ENCODE measurements at regions not wholly inside any gene's neighbourhood (a gene's known extent, or its start where the extent isn't known, plus 50 kb on each side); places are given as distances from the start of the nearest gene placed in this dataset.
A peak's percentile ranks its signal among the peaks of the same experiment; 100 is the strongest.

GRCh38 chr4:181564625-181565024, 678.6 kb upstream of the TENM3 start:
- Histone ChIP-seq H2AFZ (ENCODE audit: low read depth) (no peak overlapping the region), H3K79me2 (ENCODE audit: insufficient read depth, low read depth) (no peaks in the 10 kb centered on the region), H3K4me3 (IDR thresholded peaks at IDR 0.05; ENCODE audit: insufficient read depth, low read depth, low read length) (no peak overlapping the region), H3K4me2 (no peak overlapping the region), H3K4me1 (ENCODE audit: low read depth, poor library complexity, severe bottlenecking) (no peaks in the 10 kb centered on the region), H4K20me1 (ENCODE audit: insufficient read depth) (no peaks in the 10 kb centered on the region), H3K9ac (no peak overlapping the region), H3K27me3 (ENCODE audit: insufficient read depth, low read depth) (no peaks in the 10 kb centered on the region), H3K27ac (no peak overlapping the region), H3K36me3 (ENCODE audit: insufficient read depth) (no peaks in the 10 kb centered on the region)
- no peak for TF ChIP-seq CTCF (conservative IDR thresholded peaks at IDR 0.05; ENCODE audit: low read depth, low read length)

- no peak for TF ChIP-seq CTCF (conservative IDR thresholded peaks at IDR 0.05; ENCODE audit: low read depth, low read length)
- Histone ChIP-seq H3K27ac (no peak overlapping the region), H4K20me1 (ENCODE audit: insufficient read depth) (no peaks in the 10 kb centered on the region), H2AFZ (ENCODE audit: low read depth) (no peak overlapping the region), H3K9ac (no peak overlapping the region), H3K4me1 (ENCODE audit: low read depth, poor library complexity, severe bottlenecking) (no peaks in the 10 kb centered on the region), H3K4me3 (IDR thresholded peaks at IDR 0.05; ENCODE audit: insufficient read depth, low read depth, low read length) (no peak overlapping the region), H3K79me2 (ENCODE audit: insufficient read depth, low read depth) (no peaks in the 10 kb centered on the region), H3K27me3 (ENCODE audit: insufficient read depth, low read depth) (no peaks in the 10 kb centered on the region), H3K4me2 (no peak overlapping the region), H3K36me3 (ENCODE audit: insufficient read depth) (no peaks in the 10 kb centered on the region)
These were observed 676.7 kb upstream of the TENM3 start for GRCh38 chr4:181566490-181566889.

- Histone ChIP-seq H3K27me3 (ENCODE audit: insufficient read depth, low read depth) (no peaks in the 10 kb centered on the region), H3K4me3 (IDR thresholded peaks at IDR 0.05; ENCODE audit: insufficient read depth, low read depth, low read length) (no peak overlapping the region), H2AFZ (ENCODE audit: low read depth) (no peak overlapping the region), H3K9ac (no peak overlapping the region), H3K79me2 (ENCODE audit: insufficient read depth, low read depth) (no peaks in the 10 kb centered on the region), H4K20me1 (ENCODE audit: insufficient read depth) (no peaks in the 10 kb centered on the region), H3K27ac (no peak overlapping the region), H3K4me2 (no peak overlapping the region), H3K4me1 (ENCODE audit: low read depth, poor library complexity, severe bottlenecking) (no peaks in the 10 kb centered on the region), H3K36me3 (ENCODE audit: insufficient read depth) (no peaks in the 10 kb centered on the region)
- peak; percentile 52 for TF ChIP-seq CTCF (conservative IDR thresholded peaks at IDR 0.05; ENCODE audit: low read depth, low read length)
These were observed 673.6 kb upstream of the TENM3 start for GRCh38 chr4:181569553-181569952.

- H3K27ac ChIP-seq, result no peak overlapping the region
These were observed 664.3 kb upstream of the TENM3 start for GRCh38 chr4:181578911-181579310.

More at GRCh38 chr4:181578911-181579310, 664.3 kb upstream of the TENM3 start:
- TF ChIP-seq CTCF (conservative IDR thresholded peaks at IDR 0.05; ENCODE audit: low read depth, low read length), result no peak
- Histone ChIP-seq H4K20me1 (ENCODE audit: insufficient read depth) (no peaks in the 10 kb centered on the region), H3K36me3 (ENCODE audit: insufficient read depth) (no peaks in the 10 kb centered on the region), H3K9ac (no peak overlapping the region), H3K4me1 (ENCODE audit: low read depth, poor library complexity, severe bottlenecking) (no peaks in the 10 kb centered on the region), H3K4me2 (no peak overlapping the region), H3K79me2 (ENCODE audit: insufficient read depth, low read depth) (no peaks in the 10 kb centered on the region), H3K4me3 (IDR thresholded peaks at IDR 0.05; ENCODE audit: insufficient read depth, low read depth, low read length) (no peak overlapping the region), H2AFZ (ENCODE audit: low read depth) (no peak overlapping the region), H3K27me3 (ENCODE audit: insufficient read depth, low read depth) (no peaks in the 10 kb centered on the region)

Data from KMS-11 (cell line).